Chondrocyte (in vitro differentiated cells): ENCODE measurements at regions not wholly inside any gene's neighbourhood (a gene's known extent, or its start where the extent isn't known, plus 50 kb on each side); places are given as distances from the start of the nearest gene placed in this dataset.

Experiments used
- DNase-seq: peaks from one replicate; pipeline ENCODE4 v3.0.0; 2021; ENCODE audit warnings: mixed read lengths, low spot score
- H3K27ac Mint-ChIP-seq: one replicate; pipeline ENCODE4 v1.8.0; 2021; ENCODE audit warnings: mild to moderate bottlenecking, moderate library complexity, mixed read lengths; ENCODE audit not compliant: unreplicated experiment
- H3K27me3 Mint-ChIP-seq: 2 replicates; pipeline ENCODE4 v1.8.0; 2021; ENCODE audit warnings: low read depth, mixed read lengths
- H3K36me3 Mint-ChIP-seq: 2 replicates; pipeline ENCODE4 v1.8.0; 2021; ENCODE audit warnings: low read depth, mixed read lengths
- H3K4me1 Mint-ChIP-seq: 2 replicates; pipeline ENCODE4 v1.8.0; 2021; ENCODE audit warnings: low read depth, mild to moderate bottlenecking, mixed read lengths
- H3K4me3 Mint-ChIP-seq: one replicate; pipeline ENCODE4 v1.8.0; 2021; ENCODE audit warnings: mild to moderate bottlenecking, moderate library complexity, mixed read lengths; ENCODE audit not compliant: unreplicated experiment
- H3K9me3 Mint-ChIP-seq: 2 replicates; pipeline ENCODE4 v1.8.0; 2021; ENCODE audit warnings: low read depth, mixed read lengths
- CTCF ChIP-seq: fragments of 200-600 bp; sonication (generic); IDR thresholded peaks from 2 replicates; pipeline ENCODE4 v1.5.0; 2021; ENCODE audit warnings: antibody characterized with exemption, mild to moderate bottlenecking, moderate library complexity

DNA sequence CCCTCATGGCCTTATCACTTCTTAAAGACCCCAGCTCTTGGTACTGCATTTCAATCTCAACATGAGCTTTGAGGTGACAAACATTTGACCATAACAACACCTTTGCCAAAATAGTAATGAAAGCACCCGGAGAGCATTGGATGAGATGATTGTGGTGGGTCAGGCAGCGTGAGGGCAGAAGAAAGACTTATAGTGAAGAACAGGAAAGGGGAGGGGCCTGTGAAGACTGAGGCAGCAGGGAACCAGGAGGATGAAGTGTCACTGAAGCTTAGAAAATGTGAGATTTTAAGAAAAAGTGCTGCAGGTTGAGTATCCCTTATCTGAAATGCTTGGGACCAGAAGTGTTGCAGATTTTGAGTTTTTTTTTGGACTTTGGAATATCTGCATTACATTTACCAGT is 86.3 kb downstream of the EMP1 start:
- DNase-seq = no peak
- TF ChIP-seq CTCF = no peak
- Mint-ChIP-seq H3K27me3 (peaks cover 5% of the 10 kb centered on the region), H3K9me3 (no peaks in the 10 kb centered on the region), H3K27ac (no peak overlapping the region), H3K4me3 (no peak overlapping the region), H3K36me3 (no peaks in the 10 kb centered on the region), H3K4me1 (peaks cover 4% of the 10 kb centered on the region)

DNA sequence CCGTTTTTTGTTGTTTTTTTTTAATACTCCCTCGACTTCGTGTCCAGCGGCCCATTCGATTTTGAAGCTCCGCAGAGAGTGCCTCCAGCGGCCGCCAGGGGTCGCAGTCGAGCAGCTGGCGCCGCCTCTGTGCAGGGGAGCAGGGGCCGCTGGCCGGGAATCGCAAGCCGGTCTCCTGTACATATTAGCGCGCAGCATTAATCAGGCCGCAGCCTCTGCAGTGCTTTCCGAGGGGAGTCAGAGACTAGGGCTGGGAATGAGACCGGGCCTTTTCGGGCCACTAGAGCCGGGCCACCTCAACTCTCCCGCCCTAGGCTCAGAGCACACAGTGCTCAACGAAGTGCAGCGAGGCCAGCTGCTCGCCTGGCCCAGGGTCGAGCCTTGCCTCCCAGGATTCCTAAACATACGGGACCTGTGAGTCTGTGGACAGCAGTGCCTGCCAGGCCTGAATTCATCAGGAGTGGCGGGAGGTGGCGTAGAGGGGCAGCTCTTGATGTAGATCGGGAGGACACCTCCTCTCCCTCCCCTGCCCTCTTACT is 81.8 kb downstream of the EMP1 start:
- H3K4me3 Mint-ChIP-seq = peak overlapping the region; percentile 40

GRCh38 chr12:13277293-13277692 is 80.8 kb downstream of the EMP1 start:
- Mint-ChIP-seq H3K27me3 (peaks cover 40% of the 10 kb centered on the region), H3K4me3 (no peak overlapping the region), H3K9me3 (no peaks in the 10 kb centered on the region), H3K27ac (no peak overlapping the region), H3K4me1 (peaks cover 5% of the 10 kb centered on the region), H3K36me3 (peaks cover 2% of the 10 kb centered on the region)
- no peak for TF ChIP-seq CTCF
- DNase-seq = no peak

More for the DNA sequence above, 81.8 kb downstream of the EMP1 start:
- Mint-ChIP-seq H3K36me3 (peaks cover 2% of the 10 kb centered on the region), H3K4me1 (peaks cover 5% of the 10 kb centered on the region), H3K27me3 (peaks cover 32% of the 10 kb centered on the region), H3K9me3 (no peaks in the 10 kb centered on the region), H3K27ac (no peak overlapping the region)
- peak; percentile 98 for TF ChIP-seq CTCF
- no peak for DNase-seq

DNA sequence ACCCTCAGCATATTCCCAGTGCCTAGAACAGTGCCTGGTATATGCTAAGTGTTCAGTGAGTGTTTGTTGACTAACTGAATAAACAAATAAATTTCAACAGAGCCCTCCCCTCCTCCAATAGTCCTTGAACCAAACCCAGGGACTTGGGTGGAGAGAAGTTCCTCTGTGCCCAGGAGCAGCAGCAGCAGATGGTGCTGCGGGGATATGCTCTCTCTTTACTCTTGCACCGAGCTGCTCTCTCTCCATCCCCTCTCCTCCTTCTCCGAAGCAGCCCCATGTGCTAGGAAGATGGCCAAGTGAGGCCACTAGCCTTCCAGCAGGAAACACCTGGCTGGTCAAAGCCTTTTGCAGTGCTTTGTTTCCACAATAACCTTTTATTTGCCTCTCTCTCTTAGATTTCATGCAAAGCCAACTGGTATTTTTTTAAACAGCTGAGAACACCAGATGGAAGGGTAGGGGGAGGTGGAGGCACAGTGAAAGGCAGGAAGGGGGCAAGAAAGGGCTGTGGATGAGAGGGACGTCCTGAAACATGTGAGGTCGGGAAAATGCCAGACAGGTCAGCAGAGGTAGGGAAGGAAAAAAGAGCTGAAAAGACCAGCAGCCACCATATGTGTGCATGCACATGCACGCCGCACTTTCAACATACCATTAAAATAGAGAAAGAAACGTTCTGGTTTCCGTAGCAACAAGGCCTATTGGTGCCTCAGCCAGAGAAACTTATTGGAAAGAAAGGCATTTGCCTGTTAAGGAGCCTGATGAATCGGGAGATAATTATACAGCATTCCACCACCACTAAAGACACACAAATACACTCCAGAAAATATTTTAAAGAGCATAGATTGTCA is 78.9 kb downstream of the EMP1 start:
- Mint-ChIP-seq H3K9me3 (no peaks in the 10 kb centered on the region), H3K27ac (no peak overlapping the region), H3K36me3 (peaks cover 2% of the 10 kb centered on the region), H3K27me3 (peaks cover 52% of the 10 kb centered on the region), H3K4me3 (no peak overlapping the region), H3K4me1 (peaks cover 5% of the 10 kb centered on the region)
- no peak for TF ChIP-seq CTCF
- DNase-seq = no peak

GRCh38 chr12:13273850-13274249 is 77.3 kb downstream of the EMP1 start:
- Mint-ChIP-seq H3K27me3 (peaks cover 61% of the 10 kb centered on the region), H3K36me3 (peaks cover 2% of the 10 kb centered on the region), H3K4me1 (peaks cover 5% of the 10 kb centered on the region), H3K27ac (no peak overlapping the region), H3K9me3 (no peaks in the 10 kb centered on the region), H3K4me3 (no peak overlapping the region)
- no peak for DNase-seq
- TF ChIP-seq CTCF = no peak
